GM23338 (cell line): ENCODE measurements at regions not wholly inside any gene's neighbourhood (a gene's known extent, or its start where the extent isn't known, plus 50 kb on each side); places are given as distances from the start of the nearest gene placed in this dataset.

Source experiments
- ATAC-seq: fragments of 200-7000 bp; cut with Tn5 transposase; 3 replicates; pipeline ENCODE4 v1.9.1; 2020
- DNase-seq: peaks from one replicate; pipeline ENCODE4 v3.0.0-alpha.2; 2015; ENCODE audit warnings: low spot score
- H2AFZ ChIP-seq: fragments of 200-600 bp; sonication (generic); 2 replicates; pipeline ENCODE4 v1.8.0; 2016; ENCODE audit warnings: antibody characterized with exemption, mild to moderate bottlenecking, moderate library complexity
- H3F3A ChIP-seq: fragments of 200-600 bp; sonication (generic); replicated peaks from 2 replicates; pipeline ENCODE4 v1.8.0; 2017; ENCODE audit warnings: antibody characterized with exemption, mixed run types, low read depth
- H3K27ac ChIP-seq: fragments of 200-600 bp; sonication (generic); 2 replicates; pipeline ENCODE4 v1.6.1; 2016; ENCODE audit warnings: low read depth
- H3K27me3 ChIP-seq: fragments of 200-600 bp; sonication (generic); 2 replicates; pipeline ENCODE4 v1.8.0; 2016; ENCODE audit warnings: mild to moderate bottlenecking, mixed run types, moderate library complexity; ENCODE audit not compliant: insufficient read depth
- H3K36me3 ChIP-seq: fragments of 200-600 bp; sonication (generic); 2 replicates; pipeline ENCODE4 v1.8.0; 2016; ENCODE audit warnings: mild to moderate bottlenecking; ENCODE audit not compliant: insufficient read depth
- H3K4me1 ChIP-seq: fragments of 200-600 bp; sonication (generic); 2 replicates; pipeline ENCODE4 v1.8.0; 2016; ENCODE audit warnings: mild to moderate bottlenecking, moderate library complexity; ENCODE audit not compliant: insufficient read depth
- H3K4me2 ChIP-seq: fragments of 200-600 bp; sonication (generic); 2 replicates; pipeline ENCODE4 v1.7.1; 2017; ENCODE audit warnings: mixed run types
- H3K4me3 ChIP-seq: fragments of 200-600 bp; sonication (generic); 2 replicates; pipeline ENCODE4 v1.6.1; 2016; ENCODE audit warnings: mixed run types
- H3K79me2 ChIP-seq: fragments of 200-600 bp; sonication (generic); replicated peaks from 2 replicates; pipeline ENCODE4 v1.8.0; 2017; ENCODE audit warnings: mild to moderate bottlenecking; ENCODE audit not compliant: insufficient read depth
- H3K9me2 ChIP-seq: fragments of 200-600 bp; sonication (generic); 2 replicates; pipeline ENCODE4 v1.8.0; 2017; ENCODE audit not compliant: insufficient read depth
- H4K20me1 ChIP-seq: fragments of 200-600 bp; sonication (generic); replicated peaks from 2 replicates; pipeline ENCODE4 v1.8.0; 2017; ENCODE audit warnings: mild to moderate bottlenecking; ENCODE audit not compliant: insufficient read depth
- H3K27ac Mint-ChIP-seq: 2 replicates; pipeline ENCODE4 v1.8.0; 2020; ENCODE audit warnings: inconsistent platforms, mild to moderate bottlenecking, moderate library complexity, mixed read lengths
- H3K27me3 Mint-ChIP-seq: 3 replicates; pipeline ENCODE4 v1.8.0; 2022; ENCODE audit warnings: low read depth, mild to moderate bottlenecking, moderate library complexity, mixed read lengths, inconsistent platforms; ENCODE audit not compliant: insufficient read depth, poor library complexity
- H3K36me3 Mint-ChIP-seq: 3 replicates; pipeline ENCODE4 v1.8.0; 2021; ENCODE audit warnings: low read depth, mild to moderate bottlenecking, inconsistent platforms, moderate library complexity, mixed read lengths
- H3K4me1 Mint-ChIP-seq: 3 replicates; pipeline ENCODE4 v1.8.0; 2020; ENCODE audit warnings: mild to moderate bottlenecking, inconsistent platforms, mixed read lengths
- H3K4me3 Mint-ChIP-seq: 3 replicates; pipeline ENCODE4 v1.8.0; 2021; ENCODE audit warnings: moderate library complexity, mild to moderate bottlenecking, inconsistent platforms, mixed read lengths
- H3K9me3 Mint-ChIP-seq: 3 replicates; pipeline ENCODE4 v1.8.0; 2020; ENCODE audit warnings: moderate library complexity, mild to moderate bottlenecking, inconsistent platforms, mixed read lengths
- CREB1 ChIP-seq: fragments of 250-450 bp; sonication (Bioruptor Pico); IDR thresholded peaks from 2 replicates; pipeline ENCODE4 v1.5.0; 2020; ENCODE audit warnings: low read depth, mild to moderate bottlenecking, moderate library complexity
- EZH2 ChIP-seq: fragments of 200-600 bp; sonication (generic); IDR thresholded peaks from one replicate; pipeline ENCODE4 v1.8.0; 2017; ENCODE audit warnings: antibody characterized with exemption, mild to moderate bottlenecking, low read depth; ENCODE audit not compliant: unreplicated experiment
- EZH2phosphoT487 ChIP-seq: fragments of 200-600 bp; sonication (generic); IDR thresholded peaks from one replicate; pipeline ENCODE4 v1.8.1; 2018; ENCODE audit warnings: antibody characterized with exemption; ENCODE audit not compliant: unreplicated experiment
- JUNB ChIP-seq: IDR thresholded peaks from one replicate; pipeline ENCODE4 v1.6.1; 2016; ENCODE audit warnings: antibody characterized with exemption; ENCODE audit not compliant: unreplicated experiment
- NANOG ChIP-seq: IDR thresholded peaks from 2 replicates; pipeline ENCODE4 v1.6.1; 2016; ENCODE audit warnings: antibody characterized with exemption, borderline replicate concordance
- POLR2AphosphoS5 ChIP-seq: IDR thresholded peaks from 2 replicates; pipeline ENCODE4 v1.6.1; 2016; ENCODE audit warnings: antibody characterized with exemption, low read depth
- ZNF114 ChIP-seq: fragments of 250-450 bp; sonication (Bioruptor Pico); IDR thresholded peaks from 2 replicates; pipeline ENCODE4 v1.5.0; 2020; ENCODE audit warnings: mild to moderate bottlenecking, moderate library complexity
- ZNF331 ChIP-seq: fragments of 250-450 bp; sonication (Bioruptor Pico); IDR thresholded peaks from 2 replicates; pipeline ENCODE4 v1.5.0; 2020; ENCODE audit warnings: low read depth, mild to moderate bottlenecking, moderate library complexity
- TF ChIP-seq, protein P1 (sequence below), 2 experiments: fragments of 200-600 bp in 1 of 2; sonication (generic) in 1 of 2; conservative IDR thresholded peaks; 2 replicates each; pipeline versions ENCODE4 v1.5.1 to v1.6.1; 2016 to 2017; ENCODE audit warnings: antibody characterized with exemption in 2 of 2, low read depth in 2 of 2, mild to moderate bottlenecking in 2 of 2, moderate library complexity in 1 of 2
- TF ChIP-seq, protein P2 (sequence below): fragments of 250-450 bp; sonication (Bioruptor Pico); IDR thresholded peaks from 2 replicates; pipeline ENCODE4 v1.5.0; 2020; ENCODE audit warnings: mild to moderate bottlenecking, moderate library complexity
- TF ChIP-seq, protein P3 (sequence below): IDR thresholded peaks from one replicate; pipeline ENCODE4 v1.6.1; 2018; ENCODE audit warnings: antibody characterized with exemption; ENCODE audit not compliant: unreplicated experiment
- TF ChIP-seq, protein P4 (sequence below): IDR thresholded peaks from 2 replicates; pipeline ENCODE4 v1.6.1; 2016; ENCODE audit warnings: antibody characterized with exemption

DNA sequence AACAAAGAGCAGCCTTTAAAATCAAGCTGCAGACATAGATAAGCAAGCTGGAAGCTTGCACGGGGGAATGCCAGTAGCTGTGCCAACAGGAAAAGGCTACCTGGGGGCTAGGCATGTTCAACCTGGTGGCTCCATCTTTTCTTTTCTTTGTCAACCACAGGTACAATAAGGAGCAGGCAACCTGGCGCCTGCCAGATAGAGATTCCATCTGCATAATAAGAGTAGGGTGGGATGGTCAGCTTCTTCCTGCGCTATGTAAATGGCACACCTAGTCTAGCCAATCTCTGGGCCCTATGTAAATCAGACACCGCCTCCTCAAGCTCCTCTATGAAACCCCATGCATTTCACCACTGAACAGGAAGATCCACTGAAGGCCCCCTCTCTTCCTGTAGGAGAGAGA lies 87.4 kb upstream of the PKP2 start (continued):
- TF ChIP-seq, protein P1, sequence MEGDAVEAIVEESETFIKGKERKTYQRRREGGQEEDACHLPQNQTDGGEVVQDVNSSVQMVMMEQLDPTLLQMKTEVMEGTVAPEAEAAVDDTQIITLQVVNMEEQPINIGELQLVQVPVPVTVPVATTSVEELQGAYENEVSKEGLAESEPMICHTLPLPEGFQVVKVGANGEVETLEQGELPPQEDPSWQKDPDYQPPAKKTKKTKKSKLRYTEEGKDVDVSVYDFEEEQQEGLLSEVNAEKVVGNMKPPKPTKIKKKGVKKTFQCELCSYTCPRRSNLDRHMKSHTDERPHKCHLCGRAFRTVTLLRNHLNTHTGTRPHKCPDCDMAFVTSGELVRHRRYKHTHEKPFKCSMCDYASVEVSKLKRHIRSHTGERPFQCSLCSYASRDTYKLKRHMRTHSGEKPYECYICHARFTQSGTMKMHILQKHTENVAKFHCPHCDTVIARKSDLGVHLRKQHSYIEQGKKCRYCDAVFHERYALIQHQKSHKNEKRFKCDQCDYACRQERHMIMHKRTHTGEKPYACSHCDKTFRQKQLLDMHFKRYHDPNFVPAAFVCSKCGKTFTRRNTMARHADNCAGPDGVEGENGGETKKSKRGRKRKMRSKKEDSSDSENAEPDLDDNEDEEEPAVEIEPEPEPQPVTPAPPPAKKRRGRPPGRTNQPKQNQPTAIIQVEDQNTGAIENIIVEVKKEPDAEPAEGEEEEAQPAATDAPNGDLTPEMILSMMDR (conservative IDR thresholded peaks at IDR 0.05; ENCODE audit: low read depth in 2 of 2): no peak
- no peak for TF ChIP-seq ZNF331 (CRISPR knock-in tag)

DNA sequence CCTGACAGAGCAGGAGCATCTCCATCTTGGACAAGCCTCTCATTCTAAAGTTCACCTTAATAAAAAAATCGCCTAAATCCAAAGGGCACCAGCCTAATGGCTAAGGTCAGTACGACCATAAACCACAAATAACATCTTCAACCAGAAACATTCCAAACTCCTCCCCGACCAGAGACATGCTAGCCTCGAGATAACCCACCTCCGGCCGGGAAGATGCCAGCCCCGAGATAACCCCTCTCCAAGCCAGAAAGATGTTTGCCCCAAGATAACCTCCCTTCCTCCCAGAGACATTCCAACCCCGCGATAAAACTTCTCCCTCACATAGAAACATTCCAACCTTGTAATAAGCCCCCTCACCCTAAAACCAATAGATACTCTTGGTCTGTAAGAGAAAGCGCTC lies 86.8 kb upstream of the PKP2 start:
- H3K27ac Mint-ChIP-seq: no peak overlapping the region
- H3K4me3 Mint-ChIP-seq: no peak overlapping the region
- no peaks in the 10 kb centered on the region for H3K4me1 ChIP-seq
- ATAC-seq (no peak), DNase-seq (no peak)
- no peak overlapping the region for H3K4me2 ChIP-seq
- no peak overlapping the region for H3K4me3 ChIP-seq
- H3F3A ChIP-seq: no peaks in the 10 kb centered on the region
- H3K79me2 ChIP-seq: no peaks in the 10 kb centered on the region
- no peaks in the 10 kb centered on the region; the same call in 2 of the 3 replicates for H3K36me3 Mint-ChIP-seq
- H3K4me1 Mint-ChIP-seq: peaks cover 8% of the 10 kb centered on the region
- peaks cover 4% of the 10 kb centered on the region; the same call in 1 of the 3 replicates for H3K9me3 Mint-ChIP-seq
- no peaks in the 10 kb centered on the region for H3K9me2 ChIP-seq
- no peaks in the 10 kb centered on the region for H4K20me1 ChIP-seq
- no peaks in the 10 kb centered on the region for H3K27me3 ChIP-seq
- no peak overlapping the region for H2AFZ ChIP-seq
- H3K27me3 Mint-ChIP-seq: peaks cover 9% of the 10 kb centered on the region
- H3K36me3 ChIP-seq: no peaks in the 10 kb centered on the region
- no peak overlapping the region for H3K27ac ChIP-seq
- TF ChIP-seq ZNF114 (CRISPR knock-in tag): no peak
- TF ChIP-seq POLR2AphosphoS5: no peak
- no peak for TF ChIP-seq NANOG
- TF ChIP-seq CREB1 (CRISPR knock-in tag): no peak
- no peak for TF ChIP-seq EZH2
- TF ChIP-seq, protein P2, sequence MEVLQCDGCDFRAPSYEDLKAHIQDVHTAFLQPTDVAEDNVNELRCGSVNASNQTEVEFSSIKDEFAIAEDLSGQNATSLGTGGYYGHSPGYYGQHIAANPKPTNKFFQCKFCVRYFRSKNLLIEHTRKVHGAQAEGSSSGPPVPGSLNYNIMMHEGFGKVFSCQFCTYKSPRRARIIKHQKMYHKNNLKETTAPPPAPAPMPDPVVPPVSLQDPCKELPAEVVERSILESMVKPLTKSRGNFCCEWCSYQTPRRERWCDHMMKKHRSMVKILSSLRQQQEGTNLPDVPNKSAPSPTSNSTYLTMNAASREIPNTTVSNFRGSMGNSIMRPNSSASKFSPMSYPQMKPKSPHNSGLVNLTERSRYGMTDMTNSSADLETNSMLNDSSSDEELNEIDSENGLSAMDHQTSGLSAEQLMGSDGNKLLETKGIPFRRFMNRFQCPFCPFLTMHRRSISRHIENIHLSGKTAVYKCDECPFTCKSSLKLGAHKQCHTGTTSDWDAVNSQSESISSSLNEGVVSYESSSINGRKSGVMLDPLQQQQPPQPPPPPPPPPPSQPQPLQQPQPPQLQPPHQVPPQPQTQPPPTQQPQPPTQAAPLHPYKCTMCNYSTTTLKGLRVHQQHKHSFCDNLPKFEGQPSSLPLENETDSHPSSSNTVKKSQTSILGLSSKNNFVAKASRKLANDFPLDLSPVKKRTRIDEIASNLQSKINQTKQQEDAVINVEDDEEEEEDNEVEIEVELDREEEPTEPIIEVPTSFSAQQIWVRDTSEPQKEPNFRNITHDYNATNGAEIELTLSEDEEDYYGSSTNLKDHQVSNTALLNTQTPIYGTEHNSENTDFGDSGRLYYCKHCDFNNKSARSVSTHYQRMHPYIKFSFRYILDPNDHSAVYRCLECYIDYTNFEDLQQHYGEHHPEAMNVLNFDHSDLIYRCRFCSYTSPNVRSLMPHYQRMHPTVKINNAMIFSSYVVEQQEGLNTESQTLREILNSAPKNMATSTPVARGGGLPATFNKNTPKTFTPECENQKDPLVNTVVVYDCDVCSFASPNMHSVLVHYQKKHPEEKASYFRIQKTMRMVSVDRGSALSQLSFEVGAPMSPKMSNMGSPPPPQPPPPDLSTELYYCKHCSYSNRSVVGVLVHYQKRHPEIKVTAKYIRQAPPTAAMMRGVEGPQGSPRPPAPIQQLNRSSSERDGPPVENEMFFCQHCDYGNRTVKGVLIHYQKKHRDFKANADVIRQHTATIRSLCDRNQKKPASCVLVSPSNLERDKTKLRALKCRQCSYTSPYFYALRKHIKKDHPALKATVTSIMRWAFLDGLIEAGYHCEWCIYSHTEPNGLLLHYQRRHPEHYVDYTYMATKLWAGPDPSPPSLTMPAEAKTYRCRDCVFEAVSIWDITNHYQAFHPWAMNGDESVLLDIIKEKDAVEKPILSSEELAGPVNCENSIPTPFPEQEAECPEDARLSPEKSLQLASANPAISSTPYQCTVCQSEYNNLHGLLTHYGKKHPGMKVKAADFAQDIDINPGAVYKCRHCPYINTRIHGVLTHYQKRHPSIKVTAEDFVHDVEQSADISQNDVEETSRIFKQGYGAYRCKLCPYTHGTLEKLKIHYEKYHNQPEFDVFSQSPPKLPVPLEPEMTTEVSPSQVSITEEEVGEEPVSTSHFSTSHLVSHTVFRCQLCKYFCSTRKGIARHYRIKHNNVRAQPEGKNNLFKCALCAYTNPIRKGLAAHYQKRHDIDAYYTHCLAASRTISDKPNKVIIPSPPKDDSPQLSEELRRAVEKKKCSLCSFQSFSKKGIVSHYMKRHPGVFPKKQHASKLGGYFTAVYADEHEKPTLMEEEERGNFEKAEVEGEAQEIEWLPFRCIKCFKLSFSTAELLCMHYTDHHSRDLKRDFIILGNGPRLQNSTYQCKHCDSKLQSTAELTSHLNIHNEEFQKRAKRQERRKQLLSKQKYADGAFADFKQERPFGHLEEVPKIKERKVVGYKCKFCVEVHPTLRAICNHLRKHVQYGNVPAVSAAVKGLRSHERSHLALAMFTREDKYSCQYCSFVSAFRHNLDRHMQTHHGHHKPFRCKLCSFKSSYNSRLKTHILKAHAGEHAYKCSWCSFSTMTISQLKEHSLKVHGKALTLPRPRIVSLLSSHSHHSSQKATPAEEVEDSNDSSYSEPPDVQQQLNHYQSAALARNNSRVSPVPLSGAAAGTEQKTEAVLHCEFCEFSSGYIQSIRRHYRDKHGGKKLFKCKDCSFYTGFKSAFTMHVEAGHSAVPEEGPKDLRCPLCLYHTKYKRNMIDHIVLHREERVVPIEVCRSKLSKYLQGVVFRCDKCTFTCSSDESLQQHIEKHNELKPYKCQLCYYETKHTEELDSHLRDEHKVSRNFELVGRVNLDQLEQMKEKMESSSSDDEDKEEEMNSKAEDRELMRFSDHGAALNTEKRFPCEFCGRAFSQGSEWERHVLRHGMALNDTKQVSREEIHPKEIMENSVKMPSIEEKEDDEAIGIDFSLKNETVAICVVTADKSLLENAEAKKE: no peak
- TF ChIP-seq, protein P3, sequence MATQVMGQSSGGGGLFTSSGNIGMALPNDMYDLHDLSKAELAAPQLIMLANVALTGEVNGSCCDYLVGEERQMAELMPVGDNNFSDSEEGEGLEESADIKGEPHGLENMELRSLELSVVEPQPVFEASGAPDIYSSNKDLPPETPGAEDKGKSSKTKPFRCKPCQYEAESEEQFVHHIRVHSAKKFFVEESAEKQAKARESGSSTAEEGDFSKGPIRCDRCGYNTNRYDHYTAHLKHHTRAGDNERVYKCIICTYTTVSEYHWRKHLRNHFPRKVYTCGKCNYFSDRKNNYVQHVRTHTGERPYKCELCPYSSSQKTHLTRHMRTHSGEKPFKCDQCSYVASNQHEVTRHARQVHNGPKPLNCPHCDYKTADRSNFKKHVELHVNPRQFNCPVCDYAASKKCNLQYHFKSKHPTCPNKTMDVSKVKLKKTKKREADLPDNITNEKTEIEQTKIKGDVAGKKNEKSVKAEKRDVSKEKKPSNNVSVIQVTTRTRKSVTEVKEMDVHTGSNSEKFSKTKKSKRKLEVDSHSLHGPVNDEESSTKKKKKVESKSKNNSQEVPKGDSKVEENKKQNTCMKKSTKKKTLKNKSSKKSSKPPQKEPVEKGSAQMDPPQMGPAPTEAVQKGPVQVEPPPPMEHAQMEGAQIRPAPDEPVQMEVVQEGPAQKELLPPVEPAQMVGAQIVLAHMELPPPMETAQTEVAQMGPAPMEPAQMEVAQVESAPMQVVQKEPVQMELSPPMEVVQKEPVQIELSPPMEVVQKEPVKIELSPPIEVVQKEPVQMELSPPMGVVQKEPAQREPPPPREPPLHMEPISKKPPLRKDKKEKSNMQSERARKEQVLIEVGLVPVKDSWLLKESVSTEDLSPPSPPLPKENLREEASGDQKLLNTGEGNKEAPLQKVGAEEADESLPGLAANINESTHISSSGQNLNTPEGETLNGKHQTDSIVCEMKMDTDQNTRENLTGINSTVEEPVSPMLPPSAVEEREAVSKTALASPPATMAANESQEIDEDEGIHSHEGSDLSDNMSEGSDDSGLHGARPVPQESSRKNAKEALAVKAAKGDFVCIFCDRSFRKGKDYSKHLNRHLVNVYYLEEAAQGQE: no peak
- TF ChIP-seq, protein P4, sequence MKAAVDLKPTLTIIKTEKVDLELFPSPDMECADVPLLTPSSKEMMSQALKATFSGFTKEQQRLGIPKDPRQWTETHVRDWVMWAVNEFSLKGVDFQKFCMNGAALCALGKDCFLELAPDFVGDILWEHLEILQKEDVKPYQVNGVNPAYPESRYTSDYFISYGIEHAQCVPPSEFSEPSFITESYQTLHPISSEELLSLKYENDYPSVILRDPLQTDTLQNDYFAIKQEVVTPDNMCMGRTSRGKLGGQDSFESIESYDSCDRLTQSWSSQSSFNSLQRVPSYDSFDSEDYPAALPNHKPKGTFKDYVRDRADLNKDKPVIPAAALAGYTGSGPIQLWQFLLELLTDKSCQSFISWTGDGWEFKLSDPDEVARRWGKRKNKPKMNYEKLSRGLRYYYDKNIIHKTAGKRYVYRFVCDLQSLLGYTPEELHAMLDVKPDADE: no peak
- TF ChIP-seq JUNB: no peak
- no peak for TF ChIP-seq EZH2phosphoT487
- no peak for TF ChIP-seq ZNF331 (CRISPR knock-in tag)
